GM12874 (cell line): ENCODE measurements at regions not wholly inside any gene's neighbourhood (a gene's known extent, or its start where the extent isn't known, plus 50 kb on each side); places are given as distances from the start of the nearest gene placed in this dataset.

ENCODE experiments used
- CTCF ChIP-seq: IDR thresholded peaks from 2 replicates; pipeline ENCODE4 v1.5.1; 2011; ENCODE audit warnings: low read depth, mild to moderate bottlenecking, control low read depth, low read length, moderate library complexity; ENCODE audit not compliant: insufficient read depth

GRCh38 chr6:965343-965742, 272.4 kb upstream of the EXOC2 start:
- TF ChIP-seq CTCF, result no peak

DNA sequence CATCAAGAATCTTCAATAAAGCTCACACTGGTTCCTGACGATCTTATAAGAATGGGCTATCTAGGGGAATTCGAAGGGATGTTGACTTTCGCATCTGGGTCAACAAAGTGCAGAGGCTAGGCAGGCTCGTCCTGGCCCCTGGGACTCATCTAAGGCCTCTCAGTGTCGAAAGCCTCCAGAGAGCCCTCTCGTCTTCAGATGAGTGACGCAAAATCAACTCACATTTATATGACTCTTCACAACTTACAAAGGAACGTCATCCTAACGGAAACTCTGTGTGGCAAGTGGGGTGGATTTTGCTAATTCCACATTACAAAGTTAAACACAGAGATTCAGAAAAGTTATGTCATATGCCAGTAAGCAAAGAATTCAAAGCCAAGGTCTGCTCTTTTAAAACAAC, 270.5 kb upstream of the EXOC2 start:
- TF ChIP-seq CTCF, result no peak

- TF ChIP-seq CTCF, result no peak
These were observed 268.5 kb upstream of the EXOC2 start for GRCh38 chr6:961407-961960.

DNA sequence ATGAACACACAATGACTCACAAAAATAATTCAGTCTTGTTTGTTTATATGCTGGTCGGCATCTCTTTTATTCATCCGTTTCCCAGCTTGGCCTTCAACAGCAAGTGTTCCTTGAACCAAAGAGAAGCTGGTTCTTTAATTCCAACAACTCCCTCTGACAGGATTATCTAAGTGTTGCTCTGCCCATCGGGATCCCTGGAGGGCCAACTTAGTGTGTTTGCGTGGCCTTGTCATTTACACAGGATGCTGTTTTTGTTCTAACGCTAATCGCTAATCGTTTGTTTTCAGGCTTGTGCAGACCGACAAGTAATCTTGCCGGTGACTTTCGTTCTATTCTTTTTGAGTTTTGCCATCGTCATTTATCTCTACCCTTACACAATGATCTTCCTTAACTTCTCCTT, 267.4 kb upstream of the EXOC2 start:
- TF ChIP-seq CTCF, result no peak

DNA sequence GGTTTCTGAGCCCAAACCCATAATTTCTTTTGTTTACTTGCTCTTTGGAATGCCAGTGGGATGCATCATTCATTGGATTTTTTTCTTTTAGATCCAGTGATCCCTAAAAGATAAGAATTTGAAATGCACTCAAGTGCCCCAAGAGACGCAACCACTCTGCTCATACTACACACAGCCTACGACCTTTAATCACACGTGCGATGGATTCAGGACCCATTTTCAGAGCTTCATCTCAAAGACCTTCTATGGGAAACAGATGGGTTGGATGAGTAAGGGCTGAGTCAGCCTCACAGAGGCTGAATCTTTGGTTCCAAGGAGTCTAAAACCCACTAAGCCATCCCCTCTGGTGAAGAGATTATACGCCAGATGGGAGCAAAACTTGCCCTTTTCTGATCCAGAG, 265.5 kb upstream of the EXOC2 start:
- TF ChIP-seq CTCF, result no peak

- TF ChIP-seq CTCF, result no peak
These were observed 258.7 kb upstream of the EXOC2 start for GRCh38 chr6:951399-952181.

DNA sequence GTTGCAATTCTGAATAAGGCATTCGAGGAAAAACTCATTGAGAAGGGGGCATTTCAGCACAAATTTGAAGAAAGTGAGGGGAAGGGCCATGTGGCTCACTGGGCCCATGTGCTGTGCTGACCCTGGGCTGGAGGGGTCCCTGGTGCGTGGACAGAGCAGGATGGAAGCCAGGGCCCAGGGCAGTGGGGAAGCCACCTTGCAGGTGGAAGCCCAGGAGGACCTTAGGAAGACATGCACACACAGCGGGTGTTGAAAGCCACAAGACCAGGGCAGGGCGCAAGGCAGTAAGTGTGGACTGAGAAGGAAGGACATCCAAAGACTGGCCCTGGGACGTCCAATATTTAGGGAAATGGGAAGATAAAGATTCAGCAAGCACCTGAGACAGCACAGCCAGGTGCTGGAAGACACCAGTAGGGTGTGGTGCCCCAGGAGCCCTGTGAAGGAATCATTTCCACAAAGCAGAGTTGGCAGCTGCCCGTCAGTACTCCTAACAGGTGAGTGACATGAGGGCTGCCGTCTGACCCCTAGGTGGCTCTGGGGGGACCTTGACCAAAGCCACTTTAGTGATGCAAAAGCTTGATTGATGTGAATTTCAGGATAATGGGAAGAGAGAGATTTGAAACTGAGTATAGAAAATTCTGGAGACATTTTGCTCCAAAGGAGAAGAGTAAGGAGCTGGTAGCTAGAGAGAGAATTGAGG, 254.4 kb upstream of the EXOC2 start:
- TF ChIP-seq CTCF, result no peak
